Neural cell (in vitro differentiated cells): ENCODE measurements at regions not wholly inside any gene's neighbourhood (a gene's known extent, or its start where the extent isn't known, plus 50 kb on each side); places are given as distances from the start of the nearest gene placed in this dataset.

Source experiments
- EP300 ChIP-seq: fragments of 450-650 bp; conservative IDR thresholded peaks from 2 replicates; pipeline ENCODE4 v1.6.1; 2014; ENCODE audit warnings: antibody characterized with exemption, mild to moderate bottlenecking, moderate library complexity; ENCODE audit not compliant: poor library complexity, severe bottlenecking
- EZH2 ChIP-seq: fragments of 200-600, 300-800 bp; shearing (Covaris generic), sonication (generic); IDR thresholded peaks from 2 replicates; pipeline ENCODE4 v1.6.1; 2014; ENCODE audit warnings: antibody characterized with exemption, low read length, borderline replicate concordance, mild to moderate bottlenecking; ENCODE audit not compliant: insufficient read depth, poor library complexity, severe bottlenecking
- MXI1 ChIP-seq: fragments of 450-650 bp; conservative IDR thresholded peaks from 2 replicates; pipeline ENCODE4 v1.6.1; 2014; ENCODE audit warnings: antibody characterized with exemption, mild to moderate bottlenecking; ENCODE audit not compliant: poor library complexity, severe bottlenecking
- POLR2AphosphoS5 ChIP-seq: IDR thresholded peaks from 2 replicates; pipeline ENCODE4 v1.6.1; 2012
- RAD21 ChIP-seq: fragments of 450-650 bp; conservative IDR thresholded peaks from 2 replicates; pipeline ENCODE4 v1.6.1; 2014; ENCODE audit warnings: antibody characterized with exemption, mild to moderate bottlenecking, moderate library complexity
- TAF1 ChIP-seq: IDR thresholded peaks from 2 replicates; pipeline ENCODE4 v1.6.1; 2012; ENCODE audit warnings: low read depth
- TF ChIP-seq, protein P1 (sequence below): fragments of 450-650 bp; IDR thresholded peaks from 2 replicates; pipeline ENCODE4 v1.5.1; 2014; ENCODE audit warnings: antibody characterized with exemption, mild to moderate bottlenecking, moderate library complexity; ENCODE audit not compliant: poor library complexity, severe bottlenecking
- TF ChIP-seq, protein P2 (sequence below): IDR thresholded peaks from 2 replicates; pipeline ENCODE4 v1.6.1; 2012; ENCODE audit warnings: borderline replicate concordance

DNA sequence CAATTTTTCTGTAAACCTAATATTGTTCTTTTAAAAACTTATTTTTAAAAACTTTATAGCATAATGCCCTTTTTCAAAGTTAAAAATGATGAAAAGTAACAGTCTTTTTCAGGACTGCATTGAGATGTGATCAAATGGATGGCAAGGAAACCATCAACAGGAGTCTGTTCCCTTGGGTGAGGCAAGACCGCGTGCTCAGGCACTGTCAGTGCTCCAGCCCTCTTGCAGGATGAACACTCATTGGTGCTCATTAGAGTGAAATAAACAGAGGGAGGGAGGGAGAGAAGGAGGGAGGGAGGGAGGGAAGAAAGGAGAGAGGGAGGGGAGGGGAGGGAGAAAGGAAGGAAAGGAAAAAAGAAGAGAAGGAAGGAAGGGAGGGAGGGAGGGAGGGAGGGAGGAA is 145.7 kb upstream of the CHST15 start:
- TF ChIP-seq MXI1 (no peak), TAF1 (no peak), EP300 (no peak), EZH2 (no peak), POLR2AphosphoS5 (no peak), RAD21 (no peak)
- TF ChIP-seq, protein P1, sequence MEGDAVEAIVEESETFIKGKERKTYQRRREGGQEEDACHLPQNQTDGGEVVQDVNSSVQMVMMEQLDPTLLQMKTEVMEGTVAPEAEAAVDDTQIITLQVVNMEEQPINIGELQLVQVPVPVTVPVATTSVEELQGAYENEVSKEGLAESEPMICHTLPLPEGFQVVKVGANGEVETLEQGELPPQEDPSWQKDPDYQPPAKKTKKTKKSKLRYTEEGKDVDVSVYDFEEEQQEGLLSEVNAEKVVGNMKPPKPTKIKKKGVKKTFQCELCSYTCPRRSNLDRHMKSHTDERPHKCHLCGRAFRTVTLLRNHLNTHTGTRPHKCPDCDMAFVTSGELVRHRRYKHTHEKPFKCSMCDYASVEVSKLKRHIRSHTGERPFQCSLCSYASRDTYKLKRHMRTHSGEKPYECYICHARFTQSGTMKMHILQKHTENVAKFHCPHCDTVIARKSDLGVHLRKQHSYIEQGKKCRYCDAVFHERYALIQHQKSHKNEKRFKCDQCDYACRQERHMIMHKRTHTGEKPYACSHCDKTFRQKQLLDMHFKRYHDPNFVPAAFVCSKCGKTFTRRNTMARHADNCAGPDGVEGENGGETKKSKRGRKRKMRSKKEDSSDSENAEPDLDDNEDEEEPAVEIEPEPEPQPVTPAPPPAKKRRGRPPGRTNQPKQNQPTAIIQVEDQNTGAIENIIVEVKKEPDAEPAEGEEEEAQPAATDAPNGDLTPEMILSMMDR: no peak
- TF ChIP-seq, protein P2, sequence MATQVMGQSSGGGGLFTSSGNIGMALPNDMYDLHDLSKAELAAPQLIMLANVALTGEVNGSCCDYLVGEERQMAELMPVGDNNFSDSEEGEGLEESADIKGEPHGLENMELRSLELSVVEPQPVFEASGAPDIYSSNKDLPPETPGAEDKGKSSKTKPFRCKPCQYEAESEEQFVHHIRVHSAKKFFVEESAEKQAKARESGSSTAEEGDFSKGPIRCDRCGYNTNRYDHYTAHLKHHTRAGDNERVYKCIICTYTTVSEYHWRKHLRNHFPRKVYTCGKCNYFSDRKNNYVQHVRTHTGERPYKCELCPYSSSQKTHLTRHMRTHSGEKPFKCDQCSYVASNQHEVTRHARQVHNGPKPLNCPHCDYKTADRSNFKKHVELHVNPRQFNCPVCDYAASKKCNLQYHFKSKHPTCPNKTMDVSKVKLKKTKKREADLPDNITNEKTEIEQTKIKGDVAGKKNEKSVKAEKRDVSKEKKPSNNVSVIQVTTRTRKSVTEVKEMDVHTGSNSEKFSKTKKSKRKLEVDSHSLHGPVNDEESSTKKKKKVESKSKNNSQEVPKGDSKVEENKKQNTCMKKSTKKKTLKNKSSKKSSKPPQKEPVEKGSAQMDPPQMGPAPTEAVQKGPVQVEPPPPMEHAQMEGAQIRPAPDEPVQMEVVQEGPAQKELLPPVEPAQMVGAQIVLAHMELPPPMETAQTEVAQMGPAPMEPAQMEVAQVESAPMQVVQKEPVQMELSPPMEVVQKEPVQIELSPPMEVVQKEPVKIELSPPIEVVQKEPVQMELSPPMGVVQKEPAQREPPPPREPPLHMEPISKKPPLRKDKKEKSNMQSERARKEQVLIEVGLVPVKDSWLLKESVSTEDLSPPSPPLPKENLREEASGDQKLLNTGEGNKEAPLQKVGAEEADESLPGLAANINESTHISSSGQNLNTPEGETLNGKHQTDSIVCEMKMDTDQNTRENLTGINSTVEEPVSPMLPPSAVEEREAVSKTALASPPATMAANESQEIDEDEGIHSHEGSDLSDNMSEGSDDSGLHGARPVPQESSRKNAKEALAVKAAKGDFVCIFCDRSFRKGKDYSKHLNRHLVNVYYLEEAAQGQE: no peak
